ENCODE measurements at regions not wholly inside any gene's neighbourhood (a gene's known extent, or its start where the extent isn't known, plus 50 kb on each side); places are given as distances from the start of the nearest gene placed in this dataset.

DNA sequence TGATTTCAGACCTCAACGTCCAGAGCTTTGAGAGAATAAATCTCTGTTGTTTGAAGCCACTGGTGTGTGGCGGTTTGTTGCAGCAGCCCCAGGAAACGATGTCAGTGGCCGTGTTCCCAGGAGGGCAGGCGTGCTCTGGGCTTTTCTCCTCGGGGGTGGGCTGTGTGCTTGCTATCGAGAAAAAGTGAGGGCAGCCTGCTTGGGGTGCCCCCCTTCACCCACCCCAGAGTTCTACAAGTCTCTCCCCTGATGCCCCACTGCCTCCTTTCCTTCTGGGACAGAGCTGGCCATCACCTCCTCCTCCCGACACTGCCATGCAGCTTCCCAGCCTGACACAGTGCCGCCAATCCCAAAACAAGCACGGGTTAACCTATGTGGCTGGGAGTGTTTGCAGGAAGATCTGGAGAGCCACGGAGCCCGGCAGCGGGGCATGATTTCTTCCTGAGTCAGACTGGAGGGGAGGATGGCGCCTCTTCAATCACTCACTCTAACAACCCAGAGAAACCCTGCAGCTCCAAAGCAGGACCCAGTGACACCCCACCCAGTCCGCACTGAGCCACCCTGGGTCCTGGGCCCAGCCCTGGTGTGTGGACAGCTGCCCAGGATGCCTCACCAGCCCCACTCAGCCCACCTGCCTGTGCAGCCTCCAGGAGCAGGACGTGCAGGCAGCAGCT is 213.7 kb upstream of the RAB6C start:
- Mint-ChIP-seq H3K36me3 (ENCODE audit: insufficient read depth, unreplicated experiment) (no peaks in the 10 kb centered on the region), H3K4me3 (ENCODE audit: unreplicated experiment) (no peak overlapping the region), H3K27ac (ENCODE audit: unreplicated experiment) (no peak overlapping the region), H3K4me1 (ENCODE audit: low read depth, unreplicated experiment) (no peaks in the 10 kb centered on the region), H3K9me3 (ENCODE audit: unreplicated experiment) (no peaks in the 10 kb centered on the region), H3K27me3 (ENCODE audit: insufficient read depth, unreplicated experiment) (peaks cover 13% of the 10 kb centered on the region)
- Histone ChIP-seq H3K36me3 (ENCODE audit: control insufficient read depth, insufficient read depth, low read length) (no peaks in the 10 kb centered on the region), H3K4me3 (ENCODE audit: low read depth, low read length) (no peak overlapping the region), H3K9me3 (no peaks in the 10 kb centered on the region), H3K27me3 (replicated peaks; ENCODE audit: control insufficient read depth, insufficient read depth, low read length) (no peaks in the 10 kb centered on the region), H3K4me1 (no peaks in the 10 kb centered on the region)
- ChIA-PET CTCF (no interaction called here), POLR2A (no interaction called here)
- intact Hi-C loops (cut with micrococcal nuclease; ENCODE audit: unreplicated experiment), result no loop called here
- DNase-seq, result no peak
- no TSS peak for BruUV-seq (replicated peaks)
- TF ChIP-seq CTCF (IDR thresholded peaks at IDR 0.05; ENCODE audit: insufficient read depth in 1 of 2, low read depth in 1 of 2, low read length in 1 of 2, severe bottlenecking in 1 of 2, unreplicated experiment in 1 of 2), result no peak

DNA sequence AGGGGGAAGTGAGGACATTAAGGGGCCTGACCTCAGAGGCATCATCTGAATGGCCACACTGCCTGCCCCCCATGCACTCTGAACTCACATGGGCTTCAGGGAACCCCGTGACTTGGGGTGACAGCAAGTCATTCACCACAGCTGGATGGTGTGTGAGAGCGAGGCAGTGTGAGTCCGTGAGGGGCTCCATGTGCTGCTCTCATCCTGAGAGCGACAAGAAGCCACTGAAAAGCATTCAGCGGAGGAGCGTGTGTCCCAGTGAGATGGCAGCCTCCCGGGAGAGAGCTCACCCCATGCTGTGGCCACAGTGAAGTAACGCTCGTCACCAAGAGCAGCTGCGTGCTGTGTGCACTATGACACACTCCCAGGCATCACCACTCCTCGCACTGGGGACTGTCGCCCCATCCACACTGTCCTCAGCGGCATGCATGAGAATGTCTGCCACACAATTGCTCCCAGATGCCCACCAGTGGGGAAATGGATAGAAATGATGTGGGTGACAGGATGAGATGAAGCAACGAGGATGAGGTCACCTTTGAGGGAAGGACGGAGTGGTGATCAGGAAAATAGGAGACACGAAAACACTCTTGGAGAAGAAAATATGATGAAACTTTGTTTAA is 213.0 kb upstream of the RAB6C start:
- DNase-seq, result no peak
- BruUV-seq (replicated peaks), result no TSS peak
- Histone ChIP-seq H3K4me1 (no peaks in the 10 kb centered on the region), H3K9me3 (no peaks in the 10 kb centered on the region), H3K27me3 (replicated peaks; ENCODE audit: control insufficient read depth, insufficient read depth, low read length) (no peaks in the 10 kb centered on the region), H3K4me3 (ENCODE audit: low read depth, low read length) (no peak overlapping the region), H3K36me3 (ENCODE audit: control insufficient read depth, insufficient read depth, low read length) (no peaks in the 10 kb centered on the region)
- no peak for TF ChIP-seq CTCF (IDR thresholded peaks at IDR 0.05; ENCODE audit: insufficient read depth in 1 of 2, low read depth in 1 of 2, low read length in 1 of 2, severe bottlenecking in 1 of 2, unreplicated experiment in 1 of 2)
- Mint-ChIP-seq H3K4me3 (ENCODE audit: unreplicated experiment) (no peak overlapping the region), H3K9me3 (ENCODE audit: unreplicated experiment) (no peaks in the 10 kb centered on the region), H3K27me3 (ENCODE audit: insufficient read depth, unreplicated experiment) (peaks cover 13% of the 10 kb centered on the region), H3K4me1 (ENCODE audit: low read depth, unreplicated experiment) (no peaks in the 10 kb centered on the region), H3K36me3 (ENCODE audit: insufficient read depth, unreplicated experiment) (no peaks in the 10 kb centered on the region), H3K27ac (ENCODE audit: unreplicated experiment) (no peak overlapping the region)
- POLR2A ChIA-PET, result no interaction called here
- CTCF ChIA-PET, result no interaction called here
- intact Hi-C loops (cut with micrococcal nuclease; ENCODE audit: unreplicated experiment), result no loop called here

- Mint-ChIP-seq H3K4me1 (ENCODE audit: low read depth, unreplicated experiment) (no peaks in the 10 kb centered on the region), H3K9me3 (ENCODE audit: unreplicated experiment) (no peaks in the 10 kb centered on the region), H3K27me3 (ENCODE audit: insufficient read depth, unreplicated experiment) (peaks cover 13% of the 10 kb centered on the region), H3K4me3 (ENCODE audit: unreplicated experiment) (no peak overlapping the region), H3K36me3 (ENCODE audit: insufficient read depth, unreplicated experiment) (no peaks in the 10 kb centered on the region), H3K27ac (ENCODE audit: unreplicated experiment) (no peak overlapping the region)
- H3K27me3 ChIP-seq (replicated peaks; ENCODE audit: control insufficient read depth, insufficient read depth, low read length), result no peaks in the 10 kb centered on the region
- H3K4me3 ChIP-seq (ENCODE audit: low read depth, low read length), result no peak overlapping the region
- no peak for DNase-seq
- BruUV-seq (replicated peaks), result no TSS peak
- ChIA-PET CTCF (no interaction called here), POLR2A (no interaction called here)
- TF ChIP-seq CTCF (IDR thresholded peaks at IDR 0.05; ENCODE audit: insufficient read depth in 1 of 2, low read depth in 1 of 2, low read length in 1 of 2, severe bottlenecking in 1 of 2, unreplicated experiment in 1 of 2), result no peak
- H3K4me1 ChIP-seq, result no peaks in the 10 kb centered on the region
- H3K36me3 ChIP-seq (ENCODE audit: control insufficient read depth, insufficient read depth, low read length), result no peaks in the 10 kb centered on the region
- intact Hi-C loops (cut with micrococcal nuclease; ENCODE audit: unreplicated experiment), result no loop called here
- no peaks in the 10 kb centered on the region for H3K9me3 ChIP-seq
Measured at GRCh38 chr2:129767346-129768035, 212.0 kb upstream of the RAB6C start.

Data from Caco-2 (cell line).